Mesothelial cell of epicardium (in vitro differentiated cells): ENCODE measurements at regions not wholly inside any gene's neighbourhood (a gene's known extent, or its start where the extent isn't known, plus 50 kb on each side); places are given as distances from the start of the nearest gene placed in this dataset.

Experiments
- DNase-seq, 2 experiments: peaks; one replicate each; pipeline ENCODE4 v3.0.0; 2021; ENCODE audit warnings: low spot score in 2 of 2; ENCODE audit not compliant: unreplicated experiment in 2 of 2
- H3K27ac Mint-ChIP-seq: 2 replicates; pipeline ENCODE4 v1.8.0; 2021; ENCODE audit warnings: mixed read lengths
- H3K27me3 Mint-ChIP-seq: 2 replicates; pipeline ENCODE4 v1.8.0; 2021; ENCODE audit warnings: low read depth, mixed read lengths
- H3K36me3 Mint-ChIP-seq: 2 replicates; pipeline ENCODE4 v1.8.0; 2021; ENCODE audit warnings: mixed read lengths
- H3K4me1 Mint-ChIP-seq: 2 replicates; pipeline ENCODE4 v1.8.0; 2021; ENCODE audit warnings: mixed read lengths
- H3K4me3 Mint-ChIP-seq: 2 replicates; pipeline ENCODE4 v1.8.0; 2021; ENCODE audit warnings: mild to moderate bottlenecking, moderate library complexity, mixed read lengths
- H3K9me3 Mint-ChIP-seq: 2 replicates; pipeline ENCODE4 v1.8.0; 2021; ENCODE audit warnings: mixed read lengths
- CTCF ChIP-seq: fragments of 200-600 bp; sonication (generic); IDR thresholded peaks from one replicate; pipeline ENCODE4 v1.5.0; 2021; ENCODE audit warnings: antibody characterized with exemption; ENCODE audit not compliant: unreplicated experiment

GRCh38 chr6:108767418-108768165 is 80.6 kb upstream of the ARMC2 start:
- Mint-ChIP-seq H3K9me3 (peaks cover 5% of the 10 kb centered on the region), H3K27ac (no peak overlapping the region), H3K27me3 (no peaks in the 10 kb centered on the region), H3K36me3 (peaks cover 4% of the 10 kb centered on the region), H3K4me1 (no peaks in the 10 kb centered on the region), H3K4me3 (no peak overlapping the region)
- no peak for TF ChIP-seq CTCF
- DNase-seq, result no peak

- Mint-ChIP-seq H3K36me3 (peaks cover 4% of the 10 kb centered on the region), H3K4me3 (no peak overlapping the region), H3K9me3 (peaks cover 5% of the 10 kb centered on the region), H3K27me3 (no peaks in the 10 kb centered on the region), H3K4me1 (no peaks in the 10 kb centered on the region), H3K27ac (no peak overlapping the region)
- TF ChIP-seq CTCF, result no peak
- DNase-seq, result no peak
These were observed 80.1 kb upstream of the ARMC2 start for GRCh38 chr6:108768166-108768555.

- Mint-ChIP-seq H3K9me3 (peaks cover 5% of the 10 kb centered on the region), H3K27me3 (no peaks in the 10 kb centered on the region), H3K4me3 (no peak overlapping the region), H3K4me1 (no peaks in the 10 kb centered on the region), H3K36me3 (peaks cover 4% of the 10 kb centered on the region), H3K27ac (no peak overlapping the region)
- no peak for TF ChIP-seq CTCF
- DNase-seq, result no peak
These were observed 79.3 kb upstream of the ARMC2 start for GRCh38 chr6:108768792-108769524.

- Mint-ChIP-seq H3K4me1 (no peaks in the 10 kb centered on the region), H3K27me3 (no peaks in the 10 kb centered on the region), H3K36me3 (peaks cover 4% of the 10 kb centered on the region), H3K9me3 (peaks cover 9% of the 10 kb centered on the region), H3K27ac (no peak overlapping the region), H3K4me3 (no peak overlapping the region)
- no peak for TF ChIP-seq CTCF
- DNase-seq, result no peak
These were observed 76.8 kb upstream of the ARMC2 start for GRCh38 chr6:108771421-108771820.

GRCh38 chr6:108774555-108774954 is 73.7 kb upstream of the ARMC2 start:
- DNase-seq, result no peak
- Mint-ChIP-seq H3K4me1 (no peaks in the 10 kb centered on the region), H3K27me3 (no peaks in the 10 kb centered on the region), H3K4me3 (no peak overlapping the region), H3K36me3 (peaks cover 4% of the 10 kb centered on the region), H3K27ac (no peak overlapping the region), H3K9me3 (peaks cover 9% of the 10 kb centered on the region)
- TF ChIP-seq CTCF, result no peak
